BJ (cell line): ENCODE measurements at regions not wholly inside any gene's neighbourhood (a gene's known extent, or its start where the extent isn't known, plus 50 kb on each side); places are given as distances from the start of the nearest gene placed in this dataset.

ENCODE experiments used
- CTCF ChIA-PET: fragments of 350-600 bp; formaldehyde crosslinking; extraction: SDS; loops from one replicate; lab custom pipeline; 2021; ENCODE audit warnings: antibody characterized with exemption, inconsistent platforms; lab: Yijun Ruan, JAX
- POLR2A ChIA-PET: fragments of 300-600 bp; sonication (Branson Sonifier 250); formaldehyde crosslinking; extraction: SDS; loops from one replicate; lab custom pipeline; 2021; ENCODE audit warnings: antibody characterized with exemption; lab: Charles Lee
- DNase-seq: peaks from one replicate; pipeline ENCODE4 v3.0.0-alpha.2; 2011; ENCODE audit warnings: low read depth
- H3K27me3 ChIP-seq: 2 replicates; pipeline ENCODE4 v1.6.0; 2011; ENCODE audit warnings: low read length; ENCODE audit not compliant: control insufficient read depth, insufficient read depth
- H3K36me3 ChIP-seq: 2 replicates; pipeline ENCODE4 v1.5.1; 2011; ENCODE audit warnings: low read length; ENCODE audit not compliant: control insufficient read depth, insufficient read depth
- H3K4me3 ChIP-seq: 2 replicates; pipeline ENCODE4 v1.5.1; 2011; ENCODE audit warnings: low read depth, mild to moderate bottlenecking, control low read depth, low read length
- TF ChIP-seq, protein P1 (sequence below): IDR thresholded peaks from 2 replicates; pipeline ENCODE4 v1.5.1; 2011; ENCODE audit warnings: low read depth, mild to moderate bottlenecking, control low read depth, inconsistent platforms, low read length, moderate library complexity; ENCODE audit not compliant: insufficient read depth

DNA sequence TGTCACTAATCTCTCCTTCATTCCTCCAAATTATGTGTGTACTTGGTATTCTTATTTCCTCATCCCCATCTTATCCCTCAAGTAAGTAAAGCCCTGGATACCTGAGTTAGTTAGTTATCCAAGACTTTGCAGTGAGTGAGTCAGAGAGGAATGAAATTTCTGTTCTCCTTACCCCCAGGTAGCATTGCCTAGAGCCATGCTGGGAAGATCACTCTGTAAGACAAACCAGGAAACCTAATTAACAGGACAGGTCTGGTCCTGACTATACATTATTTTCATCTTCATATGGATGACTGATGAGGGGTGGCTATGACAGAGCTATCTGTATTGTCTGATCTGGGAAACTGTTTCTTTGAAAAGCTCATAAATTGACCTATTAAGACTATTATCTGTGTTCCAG lies 55.0 kb upstream of the ITGA6 start:
- Histone ChIP-seq H3K36me3 (no peaks in the 10 kb centered on the region), H3K27me3 (no peaks in the 10 kb centered on the region), H3K4me3 (no peak overlapping the region)
- TF ChIP-seq, protein P1, sequence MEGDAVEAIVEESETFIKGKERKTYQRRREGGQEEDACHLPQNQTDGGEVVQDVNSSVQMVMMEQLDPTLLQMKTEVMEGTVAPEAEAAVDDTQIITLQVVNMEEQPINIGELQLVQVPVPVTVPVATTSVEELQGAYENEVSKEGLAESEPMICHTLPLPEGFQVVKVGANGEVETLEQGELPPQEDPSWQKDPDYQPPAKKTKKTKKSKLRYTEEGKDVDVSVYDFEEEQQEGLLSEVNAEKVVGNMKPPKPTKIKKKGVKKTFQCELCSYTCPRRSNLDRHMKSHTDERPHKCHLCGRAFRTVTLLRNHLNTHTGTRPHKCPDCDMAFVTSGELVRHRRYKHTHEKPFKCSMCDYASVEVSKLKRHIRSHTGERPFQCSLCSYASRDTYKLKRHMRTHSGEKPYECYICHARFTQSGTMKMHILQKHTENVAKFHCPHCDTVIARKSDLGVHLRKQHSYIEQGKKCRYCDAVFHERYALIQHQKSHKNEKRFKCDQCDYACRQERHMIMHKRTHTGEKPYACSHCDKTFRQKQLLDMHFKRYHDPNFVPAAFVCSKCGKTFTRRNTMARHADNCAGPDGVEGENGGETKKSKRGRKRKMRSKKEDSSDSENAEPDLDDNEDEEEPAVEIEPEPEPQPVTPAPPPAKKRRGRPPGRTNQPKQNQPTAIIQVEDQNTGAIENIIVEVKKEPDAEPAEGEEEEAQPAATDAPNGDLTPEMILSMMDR = no peak
- DNase-seq = no peak
- CTCF ChIA-PET = interaction anchor here (1.0 kb wide), 1 partner anchor 9 kb away, joined by 3 read pairs; no protein-coding TSS in a partner anchor
- POLR2A ChIA-PET = no interaction called here

DNA sequence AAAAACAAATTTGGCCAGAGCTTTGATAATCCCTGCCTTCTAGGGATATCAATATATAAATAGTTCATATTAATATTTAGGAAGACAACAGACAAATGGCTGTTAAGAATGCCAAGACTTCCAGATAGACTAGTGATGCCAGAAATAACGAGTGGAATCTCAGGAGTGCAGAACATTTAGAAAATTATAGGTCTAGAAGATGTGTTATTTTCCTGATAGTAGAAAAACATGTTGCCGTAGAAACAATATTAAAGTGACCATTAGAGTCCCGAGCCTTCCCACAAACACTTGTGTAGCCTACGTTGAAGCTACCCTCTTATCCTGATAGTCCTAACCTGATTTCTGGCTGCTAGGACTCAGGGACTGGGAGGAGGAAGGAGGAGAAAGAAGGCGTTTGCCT lies 54.3 kb upstream of the ITGA6 start:
- no peak for DNase-seq
- no peaks in the 10 kb centered on the region for H3K36me3 ChIP-seq
- no peak overlapping the region for H3K4me3 ChIP-seq
- ChIA-PET POLR2A (no interaction called here), CTCF (interaction anchor here (1.0 kb wide), 1 partner anchor 10 kb away, joined by 3 read pairs; no protein-coding TSS in a partner anchor)
- H3K27me3 ChIP-seq = no peaks in the 10 kb centered on the region
- TF ChIP-seq, protein P1 = no peak

DNA sequence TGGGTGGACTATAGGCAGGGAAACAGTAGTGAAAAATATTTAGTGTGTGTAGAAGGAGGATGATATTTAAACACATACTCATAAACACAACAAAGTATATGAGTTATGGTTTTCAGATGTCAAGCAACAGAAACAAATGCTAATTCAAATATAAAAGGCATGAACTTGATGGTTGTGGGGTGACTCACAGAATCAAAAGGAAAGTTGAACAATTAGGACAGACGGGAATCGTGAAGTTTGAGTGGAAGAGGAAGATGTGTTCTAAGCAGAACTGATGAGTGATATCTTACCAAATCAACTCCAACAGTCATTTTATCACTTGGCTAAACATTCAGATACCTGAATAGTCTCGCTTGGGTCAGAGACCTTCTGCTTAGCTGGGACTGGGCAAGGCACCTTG lies 53.6 kb upstream of the ITGA6 start:
- POLR2A ChIA-PET = no interaction called here
- DNase-seq = no peak
- H3K4me3 ChIP-seq = no peak overlapping the region
- H3K36me3 ChIP-seq = no peaks in the 10 kb centered on the region
- CTCF ChIA-PET = no interaction called here
- TF ChIP-seq, protein P1 = no peak
- no peaks in the 10 kb centered on the region for H3K27me3 ChIP-seq

DNA sequence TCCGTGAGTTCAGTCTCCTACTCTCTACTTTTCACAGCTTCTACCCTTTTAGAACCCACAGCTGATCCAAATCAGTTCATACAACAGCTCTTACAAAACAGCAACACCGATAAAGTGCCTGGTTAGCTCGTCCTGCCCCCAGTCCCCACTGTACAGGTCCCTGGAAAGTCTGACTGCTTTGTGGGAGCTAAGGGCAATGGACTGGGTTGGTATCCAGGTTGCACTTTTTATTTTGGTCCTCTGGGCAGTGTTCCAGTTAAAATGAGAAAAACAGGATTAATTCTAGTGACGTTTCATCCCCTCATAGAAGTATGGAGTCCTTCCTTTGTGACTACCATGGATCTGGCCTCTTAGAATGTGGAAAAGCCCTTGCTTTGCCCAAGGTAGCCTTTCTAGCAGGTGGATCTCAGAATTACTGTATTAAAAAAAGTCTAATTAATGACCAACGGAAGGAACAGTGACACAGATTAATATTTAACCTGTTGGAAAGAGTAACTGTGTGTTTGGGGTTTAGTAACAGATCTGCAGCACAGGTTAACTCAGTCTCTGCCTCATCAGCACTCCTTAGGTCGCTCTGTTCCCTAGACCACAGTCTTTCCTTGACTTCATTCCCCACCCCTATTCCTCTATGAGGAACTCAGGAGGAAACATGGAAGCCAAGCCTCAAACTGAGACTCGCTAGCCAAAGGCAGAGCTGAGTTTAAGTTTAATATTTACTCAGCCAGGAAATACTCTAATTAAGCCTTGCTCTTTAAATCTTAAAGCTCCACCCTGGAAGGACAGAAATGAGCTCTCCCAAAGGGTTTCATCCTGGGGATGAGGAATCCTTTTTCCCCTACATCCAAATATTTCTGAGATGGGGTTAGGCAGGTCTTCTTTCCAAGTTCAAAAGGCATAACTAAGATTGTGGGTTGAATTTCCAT lies 52.8 kb upstream of the ITGA6 start:
- DNase-seq = no peak
- Histone ChIP-seq H3K36me3 (no peaks in the 10 kb centered on the region), H3K4me3 (no peak overlapping the region), H3K27me3 (no peaks in the 10 kb centered on the region)
- CTCF ChIA-PET = interaction anchor here (1.1 kb wide), 1 partner anchor 12 kb away, joined by 3 read pairs; no protein-coding TSS in a partner anchor
- POLR2A ChIA-PET = no interaction called here
- TF ChIP-seq, protein P1 = no peak

GRCh38 chr2:172375251-172375650 lies 52.1 kb upstream of the ITGA6 start:
- CTCF ChIA-PET = interaction anchor here (1.1 kb wide), 1 partner anchor 13 kb away, joined by 3 read pairs; no protein-coding TSS in a partner anchor
- POLR2A ChIA-PET = no interaction called here

More at GRCh38 chr2:172375251-172375650, 52.1 kb upstream of the ITGA6 start:
- Histone ChIP-seq H3K27me3 (no peaks in the 10 kb centered on the region), H3K4me3 (no peak overlapping the region), H3K36me3 (no peaks in the 10 kb centered on the region)
- TF ChIP-seq, protein P1 = no peak
- DNase-seq = no peak
